ENCODE measurements at regions not wholly inside any gene's neighbourhood (a gene's known extent, or its start where the extent isn't known, plus 50 kb on each side); places are given as distances from the start of the nearest gene placed in this dataset.

DNA sequence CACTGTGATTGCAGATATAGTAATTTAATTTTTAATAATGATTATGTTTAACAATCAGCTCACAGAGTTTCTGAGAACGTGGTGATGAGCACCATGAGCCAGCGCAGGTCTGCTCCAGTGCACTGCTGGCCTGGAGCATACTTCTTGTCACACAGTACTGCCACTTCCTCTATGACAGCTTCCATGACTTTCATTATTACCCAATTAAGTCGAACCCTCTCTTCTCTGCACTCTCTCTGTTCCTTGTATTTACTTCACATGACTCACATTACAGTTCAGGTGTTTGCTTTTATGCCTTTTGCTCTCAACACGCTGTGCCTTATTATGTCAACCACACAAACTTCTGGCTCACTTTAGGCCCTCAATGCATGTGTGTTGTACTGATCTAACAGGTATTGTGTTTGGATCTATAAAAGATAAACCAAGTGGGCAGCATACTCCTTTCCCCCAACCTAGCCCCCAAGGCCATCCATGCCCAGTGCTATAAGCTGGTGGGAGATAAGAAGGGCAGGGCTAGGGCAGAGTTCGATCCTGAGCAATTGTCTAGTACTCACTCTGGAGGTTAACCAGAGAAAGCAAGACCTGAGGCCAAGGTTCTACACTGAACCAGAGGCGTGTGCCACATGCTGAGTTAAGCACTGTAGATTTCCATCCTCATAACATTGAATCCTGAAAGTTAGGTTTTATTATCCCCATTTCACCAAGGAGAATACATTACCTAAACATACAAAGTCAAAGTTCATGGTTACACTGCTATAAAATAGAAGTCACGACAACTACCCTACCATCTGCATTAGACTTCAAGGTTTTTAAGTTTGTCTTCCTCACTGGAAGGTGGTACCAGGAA, 356.5 kb downstream of the INSC start:
- TF ChIP-seq, protein P1, sequence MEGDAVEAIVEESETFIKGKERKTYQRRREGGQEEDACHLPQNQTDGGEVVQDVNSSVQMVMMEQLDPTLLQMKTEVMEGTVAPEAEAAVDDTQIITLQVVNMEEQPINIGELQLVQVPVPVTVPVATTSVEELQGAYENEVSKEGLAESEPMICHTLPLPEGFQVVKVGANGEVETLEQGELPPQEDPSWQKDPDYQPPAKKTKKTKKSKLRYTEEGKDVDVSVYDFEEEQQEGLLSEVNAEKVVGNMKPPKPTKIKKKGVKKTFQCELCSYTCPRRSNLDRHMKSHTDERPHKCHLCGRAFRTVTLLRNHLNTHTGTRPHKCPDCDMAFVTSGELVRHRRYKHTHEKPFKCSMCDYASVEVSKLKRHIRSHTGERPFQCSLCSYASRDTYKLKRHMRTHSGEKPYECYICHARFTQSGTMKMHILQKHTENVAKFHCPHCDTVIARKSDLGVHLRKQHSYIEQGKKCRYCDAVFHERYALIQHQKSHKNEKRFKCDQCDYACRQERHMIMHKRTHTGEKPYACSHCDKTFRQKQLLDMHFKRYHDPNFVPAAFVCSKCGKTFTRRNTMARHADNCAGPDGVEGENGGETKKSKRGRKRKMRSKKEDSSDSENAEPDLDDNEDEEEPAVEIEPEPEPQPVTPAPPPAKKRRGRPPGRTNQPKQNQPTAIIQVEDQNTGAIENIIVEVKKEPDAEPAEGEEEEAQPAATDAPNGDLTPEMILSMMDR (conservative IDR thresholded peaks at IDR 0.05; ENCODE audit: low read depth, low read length) = no peak
- TF ChIP-seq EZH2 (IDR thresholded peaks at IDR 0.05; ENCODE audit: low read length, unreplicated experiment) = no peak
